CD4-positive, CD25-positive, alpha-beta regulatory T cell (primary cell): ENCODE measurements at regions not wholly inside any gene's neighbourhood (a gene's known extent, or its start where the extent isn't known, plus 50 kb on each side); places are given as distances from the start of the nearest gene placed in this dataset.

Experiments
- ATAC-seq, 2 donors: fragments of 150-1000 bp; cut with Tn5 transposase; one replicate each; pipeline ENCODE4 v1.10.0; 2021; ENCODE audit warnings: low read depth in 2 of 2, moderate number of reproducible peaks in 2 of 2, moderate library complexity in 1 of 2
- DNase-seq, 3 donors: peaks; one replicate each; pipeline versions ENCODE4 v3.0.0 to v3.0.0-alpha.2; 2012 to 2022; ENCODE audit warnings: mixed read lengths in 1 of 3
- H3K27ac ChIP-seq: one replicate; pipeline ENCODE4 v1.7.0; 2013; ENCODE audit warnings: mild to moderate bottlenecking, low read length; ENCODE audit not compliant: insufficient read depth, poor library complexity, severe bottlenecking
- H3K27me3 ChIP-seq: one replicate; pipeline ENCODE4 v1.7.0; 2013; ENCODE audit warnings: low read length; ENCODE audit not compliant: control insufficient read depth, insufficient read depth
- H3K36me3 ChIP-seq: one replicate; pipeline ENCODE4 v1.7.0; 2013; ENCODE audit warnings: mild to moderate bottlenecking, low read length, moderate library complexity; ENCODE audit not compliant: control insufficient read depth, insufficient read depth
- H3K4me1 ChIP-seq: 2 replicates; pipeline ENCODE4 v1.7.0; 2013; ENCODE audit warnings: mild to moderate bottlenecking, low read length; ENCODE audit not compliant: insufficient read depth, control insufficient read depth, poor library complexity, severe bottlenecking
- H3K4me3 ChIP-seq: one replicate; pipeline ENCODE4 v1.7.0; 2013; ENCODE audit warnings: low read depth, mild to moderate bottlenecking, low read length, moderate library complexity
- H3K9me3 ChIP-seq, 2 experiments: 1 replicate in 1 of 2; 2 replicates in 1 of 2; pipeline ENCODE4 v1.7.0; 2013; ENCODE audit warnings: low read length in 2 of 2, mild to moderate bottlenecking in 1 of 2, moderate library complexity in 1 of 2; ENCODE audit not compliant: control insufficient read depth in 2 of 2
- H3K27ac Mint-ChIP-seq, 3 donors: one replicate each; pipeline ENCODE4 v1.8.0; 2020 to 2022; ENCODE audit warnings: mild to moderate bottlenecking in 3 of 3, mixed read lengths in 3 of 3, moderate library complexity in 2 of 3
- H3K27me3 Mint-ChIP-seq: one replicate; pipeline ENCODE4 v1.8.0; 2022; ENCODE audit warnings: mild to moderate bottlenecking, mixed read lengths
- H3K36me3 Mint-ChIP-seq: one replicate; pipeline ENCODE4 v1.8.0; 2020; ENCODE audit warnings: mixed read lengths
- H3K4me1 Mint-ChIP-seq, 4 donors: one replicate each; pipeline ENCODE4 v1.8.0; 2020 to 2022; ENCODE audit warnings: mixed read lengths in 4 of 4, mild to moderate bottlenecking in 1 of 4
- H3K4me3 Mint-ChIP-seq, 4 donors: one replicate each; pipeline ENCODE4 v1.8.0; 2020 to 2022; ENCODE audit warnings: mild to moderate bottlenecking in 4 of 4, mixed read lengths in 4 of 4, moderate library complexity in 3 of 4
- H3K9me3 Mint-ChIP-seq, 7 donors: one replicate each; pipeline ENCODE4 v1.8.0; 2020 to 2022; ENCODE audit warnings: mixed read lengths in 7 of 7, mild to moderate bottlenecking in 3 of 7, moderate library complexity in 2 of 7

GRCh38 chr5:135660826-135661575 is 82.2 kb upstream of the CXCL14 start:
- peaks cover 5% of the 10 kb centered on the region for H3K27me3 Mint-ChIP-seq
- Histone ChIP-seq H3K27ac (no peak overlapping the region), H3K36me3 (no peaks in the 10 kb centered on the region), H3K9me3 (peaks cover 3 to 5% of the 10 kb centered on the region in 2 experiments), H3K4me1 (no peaks in the 10 kb centered on the region), H3K4me3 (no peak overlapping the region), H3K27me3 (peaks cover 3% of the 10 kb centered on the region)
- no peaks in the 10 kb centered on the region for H3K36me3 Mint-ChIP-seq
- no peak overlapping the region for H3K27ac Mint-ChIP-seq
- H3K9me3 Mint-ChIP-seq = peaks cover 0 to 12% (median 4%) of the 10 kb centered on the region in 7 donors
- DNase-seq (no peak), ATAC-seq (no peak)
- no peaks in the 10 kb centered on the region for H3K4me1 Mint-ChIP-seq
- H3K4me3 Mint-ChIP-seq = no peak overlapping the region

- H3K4me1 Mint-ChIP-seq = no peaks in the 10 kb centered on the region
- no peaks in the 10 kb centered on the region for H3K4me1 ChIP-seq
Measured at GRCh38 chr5:135657536-135658305, 78.9 kb upstream of the CXCL14 start.

GRCh38 chr5:135655468-135655815 is 76.7 kb upstream of the CXCL14 start:
- no peaks in the 10 kb centered on the region for H3K36me3 Mint-ChIP-seq
- no peak for DNase-seq
- no peaks in the 10 kb centered on the region for H3K4me1 Mint-ChIP-seq
- no peak overlapping the region for H3K27ac ChIP-seq
- H3K9me3 ChIP-seq = peaks cover 3 to 5% of the 10 kb centered on the region in 2 experiments
- H3K9me3 Mint-ChIP-seq = peaks cover 0 to 12% (median 6%) of the 10 kb centered on the region in 7 donors
- no peaks in the 10 kb centered on the region for H3K27me3 ChIP-seq
- H3K4me3 ChIP-seq = no peak overlapping the region
- no peaks in the 10 kb centered on the region for H3K36me3 ChIP-seq
- no peaks in the 10 kb centered on the region for H3K27me3 Mint-ChIP-seq
- H3K4me3 Mint-ChIP-seq = peak overlapping the region in 1 of 4 donors; percentile 52
- H3K4me1 ChIP-seq = no peaks in the 10 kb centered on the region
- no peak overlapping the region for H3K27ac Mint-ChIP-seq
- no peak for ATAC-seq

More at GRCh38 chr5:135657536-135658305, 78.9 kb upstream of the CXCL14 start:
- Histone ChIP-seq H3K27ac (no peak overlapping the region), H3K4me3 (no peak overlapping the region), H3K9me3 (peaks cover 3 to 5% of the 10 kb centered on the region in 2 experiments), H3K36me3 (no peaks in the 10 kb centered on the region), H3K27me3 (no peaks in the 10 kb centered on the region)
- DNase-seq (no peak), ATAC-seq (no peak)
- Mint-ChIP-seq H3K27me3 (no peaks in the 10 kb centered on the region), H3K9me3 (peaks cover 0 to 12% (median 4%) of the 10 kb centered on the region in 7 donors), H3K4me3 (no peak overlapping the region), H3K36me3 (no peaks in the 10 kb centered on the region), H3K27ac (no peak overlapping the region)

- Mint-ChIP-seq H3K27ac (no peak overlapping the region), H3K27me3 (no peaks in the 10 kb centered on the region), H3K4me1 (no peaks in the 10 kb centered on the region), H3K4me3 (peak overlapping the region in 1 of 4 donors; percentile 52), H3K36me3 (no peaks in the 10 kb centered on the region), H3K9me3 (peaks cover 0 to 8% (median 6%) of the 10 kb centered on the region in 7 donors)
- no peaks in the 10 kb centered on the region for H3K36me3 ChIP-seq
- ATAC-seq (no peak), DNase-seq (no peak)
- peaks cover 2 to 3% of the 10 kb centered on the region in 2 experiments for H3K9me3 ChIP-seq
- H3K27ac ChIP-seq = no peak overlapping the region
- no peaks in the 10 kb centered on the region for H3K4me1 ChIP-seq
- H3K27me3 ChIP-seq = no peaks in the 10 kb centered on the region
- H3K4me3 ChIP-seq = no peak overlapping the region
Measured at GRCh38 chr5:135654761-135655467, 76.1 kb upstream of the CXCL14 start.

- Histone ChIP-seq H3K4me3 (no peak overlapping the region), H3K4me1 (no peaks in the 10 kb centered on the region), H3K36me3 (no peaks in the 10 kb centered on the region), H3K9me3 (no peaks in the 10 kb centered on the region), H3K27me3 (no peaks in the 10 kb centered on the region), H3K27ac (no peak overlapping the region)
- Mint-ChIP-seq H3K4me1 (no peaks in the 10 kb centered on the region), H3K36me3 (no peaks in the 10 kb centered on the region), H3K4me3 (no peak overlapping the region), H3K27me3 (no peaks in the 10 kb centered on the region), H3K27ac (peak overlapping the region in 1 of 3 donors; percentile 64), H3K9me3 (peaks cover 0 to 5% (median 0%) of the 10 kb centered on the region in 7 donors)
- no peak for ATAC-seq
- no peak for DNase-seq
Measured at GRCh38 chr5:135651156-135651555, 72.4 kb upstream of the CXCL14 start.

- H3K36me3 ChIP-seq = no peaks in the 10 kb centered on the region
- Mint-ChIP-seq H3K4me3 (no peak overlapping the region), H3K27ac (no peak overlapping the region), H3K27me3 (no peaks in the 10 kb centered on the region), H3K36me3 (no peaks in the 10 kb centered on the region), H3K4me1 (no peaks in the 10 kb centered on the region), H3K9me3 (peaks cover 0 to 5% (median 0%) of the 10 kb centered on the region in 7 donors)
- DNase-seq = no peak
- no peak for ATAC-seq
- no peaks in the 10 kb centered on the region for H3K27me3 ChIP-seq
- no peak overlapping the region for H3K4me3 ChIP-seq
- H3K9me3 ChIP-seq = no peaks in the 10 kb centered on the region
- H3K4me1 ChIP-seq = no peaks in the 10 kb centered on the region
- H3K27ac ChIP-seq = no peak overlapping the region
Measured at GRCh38 chr5:135650081-135650480, 71.3 kb upstream of the CXCL14 start.

- Histone ChIP-seq H3K4me1 (no peaks in the 10 kb centered on the region), H3K27me3 (no peaks in the 10 kb centered on the region), H3K4me3 (no peak overlapping the region), H3K9me3 (no peaks in the 10 kb centered on the region), H3K27ac (no peak overlapping the region), H3K36me3 (no peaks in the 10 kb centered on the region)
- H3K36me3 Mint-ChIP-seq = no peaks in the 10 kb centered on the region
- no peaks in the 10 kb centered on the region for H3K4me1 Mint-ChIP-seq
- no peak for ATAC-seq
- H3K9me3 Mint-ChIP-seq = peaks cover 0 to 5% (median 0%) of the 10 kb centered on the region in 7 donors
- DNase-seq = no peak
- no peaks in the 10 kb centered on the region for H3K27me3 Mint-ChIP-seq
- H3K27ac Mint-ChIP-seq = no peak overlapping the region
- no peak overlapping the region for H3K4me3 Mint-ChIP-seq
Measured at GRCh38 chr5:135649435-135649834, 70.6 kb upstream of the CXCL14 start.
